Progenitor cell of endocrine pancreas (in vitro differentiated cells): ENCODE measurements at regions not wholly inside any gene's neighbourhood (a gene's known extent, or its start where the extent isn't known, plus 50 kb on each side); places are given as distances from the start of the nearest gene placed in this dataset.
A peak's percentile ranks its signal among the peaks of the same experiment; 100 is the strongest.
"Not testable (repeated sequence)": the region's sequence is repeated elsewhere in the genome, so short reads cannot be mapped to it uniquely, and the experiment has no call there.

Source experiments
- DNase-seq: peaks from one replicate; pipeline ENCODE4 v3.0.0; 2021; ENCODE audit warnings: low spot score; ENCODE audit not compliant: unreplicated experiment
- H3K27ac Mint-ChIP-seq: 2 replicates; pipeline ENCODE4 v1.8.0; 2021; ENCODE audit warnings: mild to moderate bottlenecking, moderate library complexity, mixed read lengths
- H3K27me3 Mint-ChIP-seq: 2 replicates; pipeline ENCODE4 v1.8.0; 2021; ENCODE audit warnings: mixed read lengths
- H3K36me3 Mint-ChIP-seq: 2 replicates; pipeline ENCODE4 v1.8.0; 2022; ENCODE audit warnings: mixed read lengths; ENCODE audit not compliant: insufficient read depth
- H3K4me1 Mint-ChIP-seq: 2 replicates; pipeline ENCODE4 v1.8.0; 2021; ENCODE audit warnings: low read depth, mixed read lengths
- H3K4me3 Mint-ChIP-seq: 2 replicates; pipeline ENCODE4 v1.8.0; 2021; ENCODE audit warnings: low read depth, mild to moderate bottlenecking, moderate library complexity, mixed read lengths
- H3K9me3 Mint-ChIP-seq: 2 replicates; pipeline ENCODE4 v1.8.0; 2021; ENCODE audit warnings: low read depth, mixed read lengths
- TF ChIP-seq, protein P1 (sequence below): fragments of 200-600 bp; sonication (generic); IDR thresholded peaks from one replicate; pipeline ENCODE4 v1.5.0; 2021; ENCODE audit warnings: antibody characterized with exemption, mild to moderate bottlenecking; ENCODE audit not compliant: unreplicated experiment

DNA sequence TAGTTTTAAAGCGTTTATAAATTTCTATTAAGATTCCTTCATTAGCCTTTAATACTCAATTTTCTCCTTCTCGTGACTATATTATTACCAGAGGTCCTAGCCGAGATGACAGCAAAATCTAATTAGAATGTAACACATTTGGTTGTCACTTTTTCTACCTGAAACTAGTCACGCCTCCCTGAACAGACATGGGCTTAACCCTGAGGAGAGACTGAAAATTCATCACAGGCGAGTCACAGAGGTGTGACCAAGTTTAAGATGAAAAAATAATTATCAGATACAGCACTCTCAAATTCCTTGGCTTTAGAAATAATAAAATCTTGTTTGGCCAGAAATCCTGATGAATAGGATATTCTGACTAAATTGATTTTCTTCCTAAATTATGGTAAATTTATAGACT, 834.4 kb upstream of the SLC39A10 start:
- no peaks in the 10 kb centered on the region for H3K36me3 Mint-ChIP-seq
- TF ChIP-seq, protein P1, sequence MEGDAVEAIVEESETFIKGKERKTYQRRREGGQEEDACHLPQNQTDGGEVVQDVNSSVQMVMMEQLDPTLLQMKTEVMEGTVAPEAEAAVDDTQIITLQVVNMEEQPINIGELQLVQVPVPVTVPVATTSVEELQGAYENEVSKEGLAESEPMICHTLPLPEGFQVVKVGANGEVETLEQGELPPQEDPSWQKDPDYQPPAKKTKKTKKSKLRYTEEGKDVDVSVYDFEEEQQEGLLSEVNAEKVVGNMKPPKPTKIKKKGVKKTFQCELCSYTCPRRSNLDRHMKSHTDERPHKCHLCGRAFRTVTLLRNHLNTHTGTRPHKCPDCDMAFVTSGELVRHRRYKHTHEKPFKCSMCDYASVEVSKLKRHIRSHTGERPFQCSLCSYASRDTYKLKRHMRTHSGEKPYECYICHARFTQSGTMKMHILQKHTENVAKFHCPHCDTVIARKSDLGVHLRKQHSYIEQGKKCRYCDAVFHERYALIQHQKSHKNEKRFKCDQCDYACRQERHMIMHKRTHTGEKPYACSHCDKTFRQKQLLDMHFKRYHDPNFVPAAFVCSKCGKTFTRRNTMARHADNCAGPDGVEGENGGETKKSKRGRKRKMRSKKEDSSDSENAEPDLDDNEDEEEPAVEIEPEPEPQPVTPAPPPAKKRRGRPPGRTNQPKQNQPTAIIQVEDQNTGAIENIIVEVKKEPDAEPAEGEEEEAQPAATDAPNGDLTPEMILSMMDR: no peak
- DNase-seq: no peak
- no peaks in the 10 kb centered on the region for H3K4me1 Mint-ChIP-seq
- H3K27me3 Mint-ChIP-seq: no peaks in the 10 kb centered on the region
- no peaks in the 10 kb centered on the region for H3K9me3 Mint-ChIP-seq
- H3K4me3 Mint-ChIP-seq: no peak overlapping the region
- H3K27ac Mint-ChIP-seq: no peak overlapping the region

DNA sequence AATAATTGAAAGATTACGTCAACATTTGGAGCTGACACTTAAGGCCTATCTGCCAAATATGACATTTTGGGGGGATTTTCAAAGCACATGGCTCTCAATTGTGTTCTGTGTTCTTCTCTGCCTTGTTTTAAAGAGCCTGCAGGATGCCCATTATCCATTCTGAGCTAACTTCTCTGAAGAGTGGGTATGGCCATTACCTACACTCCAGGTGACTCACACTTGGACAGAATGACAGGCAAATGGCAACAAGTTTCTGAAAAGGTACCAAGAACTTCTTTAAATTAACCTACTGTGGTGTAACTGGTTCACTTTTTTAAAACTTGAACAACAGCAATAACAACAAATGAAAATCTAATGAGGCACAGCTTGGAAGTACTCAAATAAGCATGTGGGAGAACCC, 834.9 kb upstream of the SLC39A10 start:
- no peaks in the 10 kb centered on the region for H3K36me3 Mint-ChIP-seq
- H3K27me3 Mint-ChIP-seq: no peaks in the 10 kb centered on the region
- DNase-seq: no peak
- H3K4me1 Mint-ChIP-seq: no peaks in the 10 kb centered on the region
- H3K4me3 Mint-ChIP-seq: no peak overlapping the region
- no peaks in the 10 kb centered on the region for H3K9me3 Mint-ChIP-seq
- TF ChIP-seq, protein P1: no peak
- no peak overlapping the region for H3K27ac Mint-ChIP-seq

DNA sequence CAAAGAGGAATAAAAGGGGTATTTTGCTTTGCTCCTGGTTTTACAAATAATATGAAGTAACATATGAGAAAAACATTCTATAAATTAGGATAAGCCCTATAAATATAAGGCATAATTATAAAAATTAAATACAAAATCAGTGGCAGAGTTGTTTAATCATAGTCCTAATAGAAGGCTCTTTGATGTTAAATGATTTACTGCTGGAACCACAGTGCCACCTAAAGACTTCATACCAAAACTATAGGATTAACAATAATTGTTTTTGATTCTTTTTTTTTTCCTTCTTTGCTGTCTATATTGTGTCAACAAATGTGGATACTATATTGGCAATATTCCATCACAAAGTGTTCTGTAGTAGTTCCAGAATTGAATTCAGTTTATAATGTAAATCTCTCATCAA, 837.7 kb upstream of the SLC39A10 start:
- H3K36me3 Mint-ChIP-seq: no peaks in the 10 kb centered on the region
- no peak overlapping the region for H3K27ac Mint-ChIP-seq
- no peaks in the 10 kb centered on the region for H3K4me1 Mint-ChIP-seq
- TF ChIP-seq, protein P1: peak; percentile 32
- DNase-seq: no peak
- no peak overlapping the region for H3K4me3 Mint-ChIP-seq
- H3K9me3 Mint-ChIP-seq: no peaks in the 10 kb centered on the region
- no peaks in the 10 kb centered on the region for H3K27me3 Mint-ChIP-seq

DNA sequence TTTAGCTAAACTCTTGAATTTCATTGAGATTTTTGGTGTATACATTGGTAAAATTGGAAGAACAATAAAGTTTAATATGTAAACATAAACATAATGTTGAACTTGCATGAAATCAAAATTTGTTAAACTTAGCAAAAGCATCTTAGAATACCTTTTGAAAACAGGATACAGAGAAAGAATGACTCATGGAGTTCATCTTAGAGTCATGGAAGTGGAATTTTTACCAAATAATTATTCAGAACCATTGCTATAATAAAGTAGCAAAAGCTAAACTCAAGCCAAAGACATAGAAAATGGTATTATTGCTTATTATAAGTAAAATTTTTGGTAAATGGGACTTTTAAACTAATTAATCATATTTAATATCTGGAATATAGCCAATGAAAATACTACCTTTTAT, 841.6 kb upstream of the SLC39A10 start:
- Mint-ChIP-seq H3K27ac (no peak overlapping the region), H3K9me3 (no peaks in the 10 kb centered on the region), H3K4me3 (no peak overlapping the region), H3K36me3 (no peaks in the 10 kb centered on the region), H3K4me1 (no peaks in the 10 kb centered on the region), H3K27me3 (no peaks in the 10 kb centered on the region)
- TF ChIP-seq, protein P1: no peak
- DNase-seq: no peak

DNA sequence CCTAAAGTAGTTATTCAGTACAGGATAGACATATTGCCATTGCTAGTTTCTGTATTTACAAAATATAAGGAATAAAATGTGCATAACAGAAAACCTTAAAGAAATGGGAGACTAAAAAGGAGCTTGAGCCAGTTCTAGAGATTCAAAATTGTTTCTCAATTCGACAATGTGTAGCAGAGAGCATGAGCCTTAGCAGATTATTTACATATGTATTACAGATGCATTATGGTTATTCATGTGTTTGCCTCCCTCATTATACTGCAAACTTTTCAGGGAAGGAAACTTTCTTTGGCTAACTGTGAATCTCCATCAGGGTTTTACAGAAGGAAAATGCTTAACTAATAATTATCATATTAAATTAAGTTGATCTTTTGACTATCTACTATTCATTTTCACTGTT, 854.4 kb upstream of the SLC39A10 start:
- DNase-seq: no peak
- H3K27ac Mint-ChIP-seq: no peak overlapping the region
- H3K36me3 Mint-ChIP-seq: peaks cover 2% of the 10 kb centered on the region
- peaks cover 14% of the 10 kb centered on the region for H3K9me3 Mint-ChIP-seq
- H3K4me1 Mint-ChIP-seq: no peaks in the 10 kb centered on the region
- H3K4me3 Mint-ChIP-seq: no peak overlapping the region
- TF ChIP-seq, protein P1: no peak
- H3K27me3 Mint-ChIP-seq: no peaks in the 10 kb centered on the region

DNA sequence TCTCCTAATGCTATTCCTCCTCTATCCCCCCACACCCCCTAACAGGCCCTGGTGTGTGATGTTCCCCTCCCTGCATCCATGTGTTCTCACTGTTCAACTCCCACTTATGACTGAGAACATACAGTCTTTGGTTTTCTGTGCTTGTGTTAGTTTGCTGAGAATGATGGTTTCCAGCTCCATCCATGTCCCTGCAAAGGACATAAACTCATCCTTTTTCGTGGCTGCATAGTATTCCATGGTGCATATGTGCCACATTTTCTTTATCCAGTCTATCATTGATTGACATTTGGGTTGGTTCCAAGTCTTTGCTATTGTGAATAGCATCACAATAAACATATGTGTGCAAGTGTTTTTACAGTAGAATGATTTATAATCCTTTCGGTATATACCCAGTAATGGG, 870.0 kb upstream of the SLC39A10 start:
- H3K4me1 Mint-ChIP-seq, DNase-seq, H3K27ac Mint-ChIP-seq, H3K9me3 Mint-ChIP-seq, H3K4me3 Mint-ChIP-seq, H3K27me3 Mint-ChIP-seq, H3K36me3 Mint-ChIP-seq: not testable (repeated sequence)

DNA sequence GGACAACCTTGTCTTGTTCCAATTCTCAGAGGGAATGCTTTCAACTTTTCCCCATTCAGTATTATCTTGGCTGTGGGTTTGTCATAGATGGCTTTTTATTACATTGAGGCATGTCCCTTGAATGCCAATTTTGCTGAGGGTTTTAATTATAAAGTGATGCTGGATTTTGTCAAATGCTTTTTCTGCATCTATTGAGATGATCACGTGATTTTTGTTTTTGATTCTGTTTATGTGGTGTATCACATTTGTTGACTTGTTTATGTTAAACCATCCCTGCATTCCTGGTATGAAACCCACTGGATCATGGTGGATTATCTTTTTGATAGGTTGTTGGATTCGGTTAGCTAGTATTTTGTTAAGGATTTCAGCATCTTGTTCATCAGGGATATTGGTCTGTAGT, 885.6 kb upstream of the SLC39A10 start:
- not testable (repeated sequence) for DNase-seq, H3K27me3 Mint-ChIP-seq, H3K27ac Mint-ChIP-seq, H3K4me3 Mint-ChIP-seq, H3K36me3 Mint-ChIP-seq, H3K4me1 Mint-ChIP-seq
- H3K9me3 Mint-ChIP-seq: peaks cover 13% of the 10 kb centered on the region
